GM12875 (cell line): ENCODE measurements at regions not wholly inside any gene's neighbourhood (a gene's known extent, or its start where the extent isn't known, plus 50 kb on each side); places are given as distances from the start of the nearest gene placed in this dataset.
"Not testable (repeated sequence)": the region's sequence is repeated elsewhere in the genome, so short reads cannot be mapped to it uniquely, and the experiment has no call there.

Experiments used
- H3K4me3 ChIP-seq: one replicate; pipeline ENCODE4 v1.5.1; 2011; ENCODE audit warnings: low read depth, low read length, control low read depth
- CTCF ChIP-seq: IDR thresholded peaks from 2 replicates; pipeline ENCODE4 v1.5.1; 2011; ENCODE audit warnings: low read depth, mild to moderate bottlenecking, control low read depth, inconsistent platforms, low read length, moderate library complexity, borderline replicate concordance; ENCODE audit not compliant: insufficient read depth

GRCh38 chr5:79924936-79925893 lies 65.8 kb downstream of the MTX3 start:
- peak; percentile 35; the same call in 1 of the 2 replicates for TF ChIP-seq CTCF

GRCh38 chr5:79923431-79923830 lies 67.6 kb downstream of the MTX3 start:
- TF ChIP-seq CTCF = no peak
- no peak overlapping the region for H3K4me3 ChIP-seq

More at GRCh38 chr5:79924936-79925893, 65.8 kb downstream of the MTX3 start:
- no peak overlapping the region for H3K4me3 ChIP-seq

- TF ChIP-seq CTCF = no peak
- no peak overlapping the region for H3K4me3 ChIP-seq
These were observed 68.4 kb downstream of the MTX3 start for GRCh38 chr5:79922626-79923025.

GRCh38 chr5:79907452-79907851 lies 83.6 kb downstream of the MTX3 start:
- not testable (repeated sequence) for H3K4me3 ChIP-seq

- H3K4me3 ChIP-seq = not testable (repeated sequence)
These were observed 88.5 kb downstream of the MTX3 start for GRCh38 chr5:79902571-79902970.

GRCh38 chr5:79901631-79902030 lies 89.4 kb downstream of the MTX3 start:
- TF ChIP-seq CTCF = no peak
- H3K4me3 ChIP-seq = no peak overlapping the region

GRCh38 chr5:79898611-79899010 lies 92.5 kb downstream of the MTX3 start:
- no peak overlapping the region for H3K4me3 ChIP-seq
- no peak for TF ChIP-seq CTCF

GRCh38 chr5:79893976-79894375 lies 97.1 kb downstream of the MTX3 start:
- H3K4me3 ChIP-seq = no peak overlapping the region
- TF ChIP-seq CTCF = no peak
